HCT116 (cell line): ENCODE measurements at regions not wholly inside any gene's neighbourhood (a gene's known extent, or its start where the extent isn't known, plus 50 kb on each side); places are given as distances from the start of the nearest gene placed in this dataset.

Experiments used
- ATAC-seq: fragments of 200-7000 bp; cut with Tn5 transposase; 2 replicates; pipeline ENCODE4 v1.9.1; 2020; ENCODE audit warnings: mild to moderate bottlenecking, moderate library complexity
- BruUV-seq: library from RNA; stranded (reverse); fragments of 400-500 nt; replicated peaks from 2 replicates; lab custom pipeline; 2021; lab: Mats Ljungman, UMichigan
- CTCF ChIA-PET: fragments of 300-600 bp; sonication (Branson Sonifier 250); formaldehyde crosslinking; loops from one replicate; lab custom pipeline; 2021; ENCODE audit warnings: antibody characterized with exemption; lab: Charles Lee
- POLR2A ChIA-PET: fragments of 300-600, 350-600 bp; sonication (Branson Sonifier 250); formaldehyde crosslinking; loops from one replicate; lab custom pipeline; 2021; ENCODE audit warnings: antibody characterized with exemption; lab: Charles Lee
- RAD21 ChIA-PET, 2 experiments: fragments of 300-600 bp; sonication (Branson Sonifier 250); formaldehyde crosslinking; loops; one replicate each; lab custom pipeline; 2023; ENCODE audit warnings: low total read pairs in 2 of 2; ENCODE audit not compliant: uncharacterized antibody in 2 of 2, unreplicated experiment in 2 of 2, low non-redundant PET in 1 of 2; lab: Charles Lee
- DNase-seq: peaks from one replicate; pipeline ENCODE4 v3.0.0-alpha.2; 2010; ENCODE audit warnings: low read depth, low spot score
- H2AFZ ChIP-seq: fragments of 200-600 bp; shearing (Covaris generic), sonication (generic); 2 replicates; pipeline ENCODE4 v1.6.1; 2017; ENCODE audit warnings: low read depth, mixed run types, mixed read lengths, antibody characterized with exemption, low read length; ENCODE audit not compliant: poor library complexity, severe bottlenecking
- H3K27ac ChIP-seq: 2 replicates; pipeline ENCODE4 v1.5.1; 2012; ENCODE audit warnings: low read depth, low read length
- H3K27me3 ChIP-seq: fragments of 200-600 bp; sonication (generic); 2 replicates; pipeline ENCODE4 v1.6.1; 2016; ENCODE audit warnings: mixed run types, low read length, mixed read lengths; ENCODE audit not compliant: insufficient read depth
- H3K36me3 ChIP-seq, 2 experiments: fragments of 200-500 bp in 1 of 2; fragments of 200-600 bp in 1 of 2; sonication (Bioruptor generic) in 1 of 2; sonication (generic) in 1 of 2; 2 replicates each; pipeline versions ENCODE4 v1.5.1 to v1.6.1; 2014 to 2016; ENCODE audit warnings: low read length in 2 of 2, inconsistent platforms in 1 of 2, mixed read lengths in 1 of 2, mixed run types in 1 of 2; ENCODE audit not compliant: insufficient read depth in 2 of 2, control insufficient read depth in 1 of 2
- H3K4me1 ChIP-seq, 2 experiments: fragments of 200-600 bp in 1 of 2; sonication (generic) in 1 of 2; 2 replicates each; pipeline versions ENCODE4 v1.5.1 to v1.6.1; 2012 to 2017; ENCODE audit warnings: low read length in 2 of 2, inconsistent platforms in 1 of 2, mild to moderate bottlenecking in 1 of 2, mixed read lengths in 1 of 2, mixed run types in 1 of 2, moderate library complexity in 1 of 2; ENCODE audit not compliant: insufficient read depth in 2 of 2, control insufficient read depth in 1 of 2
- H3K4me2 ChIP-seq: fragments of 200-600 bp; sonication (generic); 2 replicates; pipeline ENCODE4 v1.6.1; 2017; ENCODE audit warnings: mixed run types, low read length, mixed read lengths
- H3K4me3 ChIP-seq, 2 experiments: fragments of 200-600 bp in 1 of 2; sonication (generic) in 1 of 2; replicated peaks in 1 of 2; 2 replicates each; pipeline ENCODE4 v1.5.1; 2011 to 2016; ENCODE audit warnings: low read length in 2 of 2, control low read depth in 1 of 2, low read depth in 1 of 2, mild to moderate bottlenecking in 1 of 2, mixed read lengths in 1 of 2, mixed run types in 1 of 2
- H3K79me2 ChIP-seq: fragments of 200-600 bp; sonication (generic); 2 replicates; pipeline ENCODE4 v1.6.1; 2017; ENCODE audit warnings: mild to moderate bottlenecking, mixed run types, low read length, moderate library complexity, mixed read lengths; ENCODE audit not compliant: insufficient read depth
- H3K9ac ChIP-seq: fragments of 200-600 bp; sonication (generic); 2 replicates; pipeline ENCODE4 v1.6.1; 2016; ENCODE audit warnings: low read length, mixed read lengths
- H3K9me2 ChIP-seq: fragments of 200-600 bp; sonication (generic), shearing (Covaris generic); 2 replicates; pipeline ENCODE4 v1.6.1; 2017; ENCODE audit warnings: mixed run types, mild to moderate bottlenecking, moderate library complexity; ENCODE audit not compliant: insufficient read depth
- H3K9me3 ChIP-seq, 2 experiments: fragments of 200-500 bp in 1 of 2; fragments of 200-600 bp in 1 of 2; sonication (Bioruptor generic) in 1 of 2; sonication (generic) in 1 of 2; 2 replicates each; pipeline ENCODE4 v1.6.1; 2014 to 2017; ENCODE audit warnings: low read length in 2 of 2, mixed read lengths in 2 of 2, inconsistent platforms in 1 of 2, low read depth in 1 of 2, mild to moderate bottlenecking in 1 of 2, mixed run types in 1 of 2, moderate library complexity in 1 of 2; ENCODE audit not compliant: control insufficient read depth in 1 of 2, insufficient read depth in 1 of 2
- H4K20me1 ChIP-seq: fragments of 200-600 bp; sonication (generic), shearing (Covaris generic); 2 replicates; pipeline ENCODE4 v1.6.1; 2017; ENCODE audit warnings: mixed run types, mild to moderate bottlenecking, moderate library complexity; ENCODE audit not compliant: insufficient read depth
- ATF3 ChIP-seq: IDR thresholded peaks from 2 replicates; pipeline ENCODE4 v1.6.1; 2012
- CBX3 ChIP-seq: IDR thresholded peaks from 2 replicates; pipeline ENCODE4 v1.6.1; 2012; ENCODE audit warnings: low read depth
- EGR1 ChIP-seq: IDR thresholded peaks from 2 replicates; pipeline ENCODE4 v1.6.1; 2012; ENCODE audit warnings: low read depth
- EZH2 ChIP-seq: fragments of 200-600 bp; sonication (generic); IDR thresholded peaks from 2 replicates; pipeline ENCODE4 v1.6.1; 2017; ENCODE audit warnings: antibody characterized with exemption, mixed run types
- EZH2phosphoT487 ChIP-seq: fragments of 200-600 bp; IDR thresholded peaks from 2 replicates; pipeline ENCODE4 v1.6.1; 2018; ENCODE audit warnings: antibody characterized with exemption, borderline replicate concordance
- POLR2A ChIP-seq: IDR thresholded peaks from 2 replicates; pipeline ENCODE4 v1.7.0; 2011; ENCODE audit warnings: borderline replicate concordance; ENCODE audit not compliant: insufficient read depth, insufficient read length; ENCODE audit errors: extremely low read depth
- RAD21 ChIP-seq: IDR thresholded peaks from 2 replicates; pipeline ENCODE4 v1.6.1; 2012; ENCODE audit warnings: low read depth, mild to moderate bottlenecking
- SIN3A ChIP-seq: IDR thresholded peaks from 2 replicates; pipeline ENCODE4 v1.6.1; 2012; ENCODE audit warnings: low read depth
- SP1 ChIP-seq: IDR thresholded peaks from 2 replicates; pipeline ENCODE4 v1.6.1; 2012; ENCODE audit warnings: low read depth
- SRF ChIP-seq: IDR thresholded peaks from 2 replicates; pipeline ENCODE4 v1.6.1; 2012; ENCODE audit warnings: low read depth
- YY1 ChIP-seq: IDR thresholded peaks from 2 replicates; pipeline ENCODE4 v1.6.1; 2011; ENCODE audit warnings: low read length, low read depth, moderate library complexity, mild to moderate bottlenecking; ENCODE audit not compliant: insufficient replicate concordance; ENCODE audit errors: extremely low read depth
- ZFX ChIP-seq: fragments of 450-650 bp; IDR thresholded peaks from 2 replicates; pipeline ENCODE4 v1.6.1; 2017
- ZNF274 ChIP-seq: fragments of 200-500 bp; sonication (Bioruptor generic); IDR thresholded peaks from 2 replicates; pipeline ENCODE4 v1.6.1; 2014; ENCODE audit warnings: mild to moderate bottlenecking, low read depth, low read length, inconsistent platforms
- intact Hi-C: fragments of 100-400 bp; cut with micrococcal nuclease; formaldehyde crosslinking; loops from 2 replicates; pipeline ENCODE4 v1.10.0; 2022
- TF ChIP-seq, protein P1 (sequence below): IDR thresholded peaks from 2 replicates; pipeline ENCODE4 v1.6.1; 2012
- TF ChIP-seq, protein P2 (sequence below), 3 experiments: fragments of 200-600 bp in 1 of 3; sonication (generic) in 1 of 3; IDR thresholded peaks in 2 of 3; conservative IDR thresholded peaks in 1 of 3; 2 replicates each; pipeline ENCODE4 v1.5.1; 2012 to 2017; ENCODE audit warnings: low read depth in 2 of 3, low read length in 2 of 3, antibody characterized with exemption in 1 of 3, borderline replicate concordance in 1 of 3, control low read depth in 1 of 3, mild to moderate bottlenecking in 1 of 3, mixed read lengths in 1 of 3, mixed run types in 1 of 3, moderate library complexity in 1 of 3; ENCODE audit not compliant: insufficient read depth in 1 of 3

- Histone ChIP-seq H3K4me3 (no peak overlapping the region), H3K4me2 (no peak overlapping the region), H2AFZ (no peak overlapping the region), H3K36me3 (no peaks in the 10 kb centered on the region), H3K4me1 (no peaks in the 10 kb centered on the region), H4K20me1 (no peaks in the 10 kb centered on the region), H3K79me2 (no peaks in the 10 kb centered on the region), H3K27me3 (no peaks in the 10 kb centered on the region), H3K9me3 (no peaks in the 10 kb centered on the region), H3K27ac (no peak overlapping the region), H3K9me2 (no peaks in the 10 kb centered on the region), H3K9ac (no peak overlapping the region)
- CTCF ChIA-PET: no interaction called here
- no peak for ATAC-seq
- no TSS peak for BruUV-seq
- TF ChIP-seq ZFX (no peak), RAD21 (no peak), ATF3 (no peak), ZNF274 (no peak), YY1 (no peak), SP1 (no peak), POLR2A (no peak), CBX3 (no peak), SIN3A (no peak), EGR1 (no peak), EZH2phosphoT487 (no peak), EZH2 (no peak), SRF (no peak)
- TF ChIP-seq, protein P1, sequence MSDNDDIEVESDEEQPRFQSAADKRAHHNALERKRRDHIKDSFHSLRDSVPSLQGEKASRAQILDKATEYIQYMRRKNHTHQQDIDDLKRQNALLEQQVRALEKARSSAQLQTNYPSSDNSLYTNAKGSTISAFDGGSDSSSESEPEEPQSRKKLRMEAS: no peak
- TF ChIP-seq, protein P2, sequence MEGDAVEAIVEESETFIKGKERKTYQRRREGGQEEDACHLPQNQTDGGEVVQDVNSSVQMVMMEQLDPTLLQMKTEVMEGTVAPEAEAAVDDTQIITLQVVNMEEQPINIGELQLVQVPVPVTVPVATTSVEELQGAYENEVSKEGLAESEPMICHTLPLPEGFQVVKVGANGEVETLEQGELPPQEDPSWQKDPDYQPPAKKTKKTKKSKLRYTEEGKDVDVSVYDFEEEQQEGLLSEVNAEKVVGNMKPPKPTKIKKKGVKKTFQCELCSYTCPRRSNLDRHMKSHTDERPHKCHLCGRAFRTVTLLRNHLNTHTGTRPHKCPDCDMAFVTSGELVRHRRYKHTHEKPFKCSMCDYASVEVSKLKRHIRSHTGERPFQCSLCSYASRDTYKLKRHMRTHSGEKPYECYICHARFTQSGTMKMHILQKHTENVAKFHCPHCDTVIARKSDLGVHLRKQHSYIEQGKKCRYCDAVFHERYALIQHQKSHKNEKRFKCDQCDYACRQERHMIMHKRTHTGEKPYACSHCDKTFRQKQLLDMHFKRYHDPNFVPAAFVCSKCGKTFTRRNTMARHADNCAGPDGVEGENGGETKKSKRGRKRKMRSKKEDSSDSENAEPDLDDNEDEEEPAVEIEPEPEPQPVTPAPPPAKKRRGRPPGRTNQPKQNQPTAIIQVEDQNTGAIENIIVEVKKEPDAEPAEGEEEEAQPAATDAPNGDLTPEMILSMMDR (IDR thresholded peaks at IDR 0.05 in 2 of 3, conservative IDR thresholded peaks at IDR 0.05 in 1 of 3; ENCODE audit: borderline replicate concordance in 1 of 3, insufficient read depth in 1 of 3, low read depth in 2 of 3, low read length in 2 of 3): no peak
- DNase-seq: no peak
- RAD21 ChIA-PET: no interaction called here
- POLR2A ChIA-PET: no interaction called here
- intact Hi-C loops: no loop called here
Observed at GRCh38 chr6:25035174-25035511, 99.4 kb upstream of the RIPOR2 start.
